ENCODE measurements at regions not wholly inside any gene's neighbourhood (a gene's known extent, or its start where the extent isn't known, plus 50 kb on each side); places are given as distances from the start of the nearest gene placed in this dataset.
"Not testable (repeated sequence)": the region's sequence is repeated elsewhere in the genome, so short reads cannot be mapped to it uniquely, and the experiment has no call there.

GRCh38 chr1:56095696-56096665 is 483.4 kb downstream of the PLPP3 start:
- TF ChIP-seq POLR2AphosphoS5 (IDR thresholded peaks at IDR 0.05; ENCODE audit: low read depth) (no peak), CTCF (IDR thresholded peaks at IDR 0.05; ENCODE audit: insufficient read depth, low read length) (no peak), GABPA (IDR thresholded peaks at IDR 0.05; ENCODE audit: low read depth) (no peak), SPI1 (IDR thresholded peaks at IDR 0.05; ENCODE audit: borderline replicate concordance, low read depth) (no peak), REST (IDR thresholded peaks at IDR 0.05; ENCODE audit: insufficient replicate concordance, low read depth) (no peak)
- DNase-seq (ENCODE audit: low read depth in 1 of 2, low spot score in 1 of 2) = no peak
- H3K27ac ChIP-seq (replicated peaks) = no peak overlapping the region
- no peak overlapping the region for H3K4me3 ChIP-seq (replicated peaks; ENCODE audit: insufficient read depth, low read length)
- no peaks in the 10 kb centered on the region for H3K27me3 ChIP-seq (ENCODE audit: insufficient read depth, poor library complexity, severe bottlenecking)

- Histone ChIP-seq H3K27me3 (ENCODE audit: insufficient read depth, poor library complexity, severe bottlenecking) (no peaks in the 10 kb centered on the region), H3K27ac (replicated peaks) (no peak overlapping the region), H3K4me3 (replicated peaks; ENCODE audit: insufficient read depth, low read length) (no peak overlapping the region)
- no peak for DNase-seq (ENCODE audit: low read depth in 1 of 2, low spot score in 1 of 2)
- TF ChIP-seq SPI1 (IDR thresholded peaks at IDR 0.05; ENCODE audit: borderline replicate concordance, low read depth) (no peak), POLR2AphosphoS5 (IDR thresholded peaks at IDR 0.05; ENCODE audit: low read depth) (no peak), REST (IDR thresholded peaks at IDR 0.05; ENCODE audit: insufficient replicate concordance, low read depth) (no peak), GABPA (IDR thresholded peaks at IDR 0.05; ENCODE audit: low read depth) (no peak), CTCF (IDR thresholded peaks at IDR 0.05; ENCODE audit: insufficient read depth, low read length) (no peak)
Measured at GRCh38 chr1:56094168-56094567, 485.2 kb downstream of the PLPP3 start.

GRCh38 chr1:56092684-56093570 is 486.4 kb downstream of the PLPP3 start:
- no peak for TF ChIP-seq POLR2AphosphoS5 (IDR thresholded peaks at IDR 0.05; ENCODE audit: low read depth)
- no peak for TF ChIP-seq SPI1 (IDR thresholded peaks at IDR 0.05; ENCODE audit: borderline replicate concordance, low read depth)
- TF ChIP-seq REST (IDR thresholded peaks at IDR 0.05; ENCODE audit: insufficient replicate concordance, low read depth) = no peak
- TF ChIP-seq CTCF (IDR thresholded peaks at IDR 0.05; ENCODE audit: insufficient read depth, low read length) = no peak
- no peak for TF ChIP-seq GABPA (IDR thresholded peaks at IDR 0.05; ENCODE audit: low read depth)
- DNase-seq (ENCODE audit: low read depth in 1 of 2, low spot score in 1 of 2) = no peak
- Histone ChIP-seq H3K4me3 (replicated peaks; ENCODE audit: insufficient read depth, low read length) (no peak overlapping the region), H3K27me3 (ENCODE audit: insufficient read depth, poor library complexity, severe bottlenecking) (no peaks in the 10 kb centered on the region), H3K27ac (replicated peaks) (no peak overlapping the region)

GRCh38 chr1:56089826-56090225 is 489.5 kb downstream of the PLPP3 start:
- DNase-seq (ENCODE audit: low read depth in 1 of 2, low spot score in 1 of 2) = not testable (repeated sequence)

More at GRCh38 chr1:56089826-56090225, 489.5 kb downstream of the PLPP3 start:
- H3K27me3 ChIP-seq (ENCODE audit: insufficient read depth, poor library complexity, severe bottlenecking); H3K27ac ChIP-seq (replicated peaks); H3K4me3 ChIP-seq (replicated peaks; ENCODE audit: insufficient read depth, low read length): not testable (repeated sequence)
